ENCODE measurements at regions not wholly inside any gene's neighbourhood (a gene's known extent, or its start where the extent isn't known, plus 50 kb on each side); places are given as distances from the start of the nearest gene placed in this dataset.

DNA sequence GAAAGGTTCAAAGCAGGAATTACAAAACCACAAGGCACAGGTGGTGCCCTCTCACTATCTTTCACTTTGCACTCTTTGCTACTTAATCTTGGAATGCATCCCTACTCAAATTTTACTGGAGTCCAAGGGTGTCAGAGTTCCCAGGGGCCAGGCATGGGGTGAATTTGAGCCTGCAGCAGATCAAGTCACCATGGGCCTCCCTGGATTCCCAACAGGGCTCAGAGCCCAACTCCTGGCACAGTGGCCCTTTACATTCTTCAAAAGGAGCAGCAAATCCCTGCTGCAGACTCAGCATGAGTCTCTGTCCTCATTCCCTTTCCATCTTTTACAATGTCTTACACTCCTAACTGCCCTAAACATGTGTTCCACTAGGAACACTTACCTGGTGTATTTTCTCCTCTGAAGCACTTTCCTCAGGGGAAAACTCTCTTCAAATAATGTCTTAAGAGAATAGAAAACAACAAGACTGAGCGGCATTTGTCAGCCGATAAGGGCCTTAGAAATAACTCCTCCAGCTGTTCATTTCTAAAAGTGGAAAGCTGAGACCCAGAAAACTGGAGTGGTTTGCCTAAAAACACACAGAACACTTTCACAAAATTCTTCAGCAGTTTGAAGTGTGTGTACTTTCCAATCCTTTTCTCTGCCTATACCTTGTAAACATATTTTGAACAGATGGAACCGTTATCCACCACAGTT is 596.0 kb downstream of the INSC start:
- no peak for TF ChIP-seq CTCF (conservative IDR thresholded peaks at IDR 0.05; ENCODE audit: low read depth, low read length)
- TF ChIP-seq EZH2 (IDR thresholded peaks at IDR 0.05; ENCODE audit: borderline replicate concordance, low read depth, low read length, poor library complexity, severe bottlenecking): no peak
